ENCODE measurements at regions not wholly inside any gene's neighbourhood (a gene's known extent, or its start where the extent isn't known, plus 50 kb on each side); places are given as distances from the start of the nearest gene placed in this dataset.

DNA sequence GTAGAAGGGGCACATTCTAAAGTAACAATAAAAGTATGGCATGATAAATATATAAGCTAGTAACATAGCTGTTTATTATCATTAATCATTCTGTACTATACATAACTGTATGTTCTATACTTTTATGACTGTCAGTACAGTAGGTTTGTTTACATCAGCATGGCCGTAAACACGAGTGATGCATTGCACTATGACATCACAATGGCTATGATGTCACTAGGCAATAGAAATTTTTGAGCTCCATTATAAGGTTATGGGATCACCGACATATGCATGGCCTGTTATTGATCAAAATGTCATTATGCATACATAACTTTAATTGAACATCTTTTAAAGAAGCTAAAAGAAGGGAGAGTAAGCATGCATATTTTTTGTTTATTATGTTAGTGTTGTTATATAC lies 200.1 kb upstream of the SHH start:
- WGBS: 89% methylated on average over 3 of the region's 3 CpGs
- Histone ChIP-seq H3K36me3 (ENCODE audit: control insufficient read depth in 4 of 4, insufficient read depth in 3 of 4, low read depth in 1 of 4, low read length in 3 of 4) (no peaks in the 10 kb centered on the region), H3K9me3 (ENCODE audit: control insufficient read depth in 4 of 4, low read length in 3 of 4) (peaks cover 0 to under 1% (median 0%) of the 10 kb centered on the region in 4 donors), H3K4me1 (ENCODE audit: control insufficient read depth in 4 of 4, insufficient read depth in 4 of 4, low read length in 3 of 4) (no peaks in the 10 kb centered on the region), H3K27ac (ENCODE audit: low read depth in 1 of 2, low read length in 2 of 2) (no peak overlapping the region), H3K4me3 (ENCODE audit: low read depth in 1 of 3, low read length in 3 of 3) (no peak overlapping the region), H3K27me3 (ENCODE audit: control insufficient read depth in 4 of 4, insufficient read depth in 4 of 4, low read length in 3 of 4) (no peaks in the 10 kb centered on the region), H3K9ac (ENCODE audit: low read depth in 1 of 2, low read length in 2 of 2) (no peak overlapping the region)
- no peak for TF ChIP-seq HNF4G (IDR thresholded peaks at IDR 0.05)
- no peak for TF ChIP-seq NR2F2 (IDR thresholded peaks at IDR 0.05)
- TF ChIP-seq, protein P1, sequence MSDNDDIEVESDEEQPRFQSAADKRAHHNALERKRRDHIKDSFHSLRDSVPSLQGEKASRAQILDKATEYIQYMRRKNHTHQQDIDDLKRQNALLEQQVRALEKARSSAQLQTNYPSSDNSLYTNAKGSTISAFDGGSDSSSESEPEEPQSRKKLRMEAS (IDR thresholded peaks at IDR 0.05): no peak
- no peak for TF ChIP-seq RXRA (IDR thresholded peaks at IDR 0.05)
- TF ChIP-seq, protein P2, sequence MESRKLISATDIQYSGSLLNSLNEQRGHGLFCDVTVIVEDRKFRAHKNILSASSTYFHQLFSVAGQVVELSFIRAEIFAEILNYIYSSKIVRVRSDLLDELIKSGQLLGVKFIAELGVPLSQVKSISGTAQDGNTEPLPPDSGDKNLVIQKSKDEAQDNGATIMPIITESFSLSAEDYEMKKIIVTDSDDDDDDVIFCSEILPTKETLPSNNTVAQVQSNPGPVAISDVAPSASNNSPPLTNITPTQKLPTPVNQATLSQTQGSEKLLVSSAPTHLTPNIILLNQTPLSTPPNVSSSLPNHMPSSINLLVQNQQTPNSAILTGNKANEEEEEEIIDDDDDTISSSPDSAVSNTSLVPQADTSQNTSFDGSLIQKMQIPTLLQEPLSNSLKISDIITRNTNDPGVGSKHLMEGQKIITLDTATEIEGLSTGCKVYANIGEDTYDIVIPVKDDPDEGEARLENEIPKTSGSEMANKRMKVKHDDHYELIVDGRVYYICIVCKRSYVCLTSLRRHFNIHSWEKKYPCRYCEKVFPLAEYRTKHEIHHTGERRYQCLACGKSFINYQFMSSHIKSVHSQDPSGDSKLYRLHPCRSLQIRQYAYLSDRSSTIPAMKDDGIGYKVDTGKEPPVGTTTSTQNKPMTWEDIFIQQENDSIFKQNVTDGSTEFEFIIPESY (IDR thresholded peaks at IDR 0.05): no peak
- TF ChIP-seq, protein P3, sequence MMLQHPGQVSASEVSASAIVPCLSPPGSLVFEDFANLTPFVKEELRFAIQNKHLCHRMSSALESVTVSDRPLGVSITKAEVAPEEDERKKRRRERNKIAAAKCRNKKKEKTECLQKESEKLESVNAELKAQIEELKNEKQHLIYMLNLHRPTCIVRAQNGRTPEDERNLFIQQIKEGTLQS (IDR thresholded peaks at IDR 0.05): no peak
- no peak for TF ChIP-seq TAF1 (conservative IDR thresholded peaks at IDR 0.05)
- no peak for TF ChIP-seq SP1 (IDR thresholded peaks at IDR 0.05)
- no peak for TF ChIP-seq FOXA2 (IDR thresholded peaks at IDR 0.05)
- TF ChIP-seq GABPA (IDR thresholded peaks at IDR 0.05 in 1 of 2, conservative IDR thresholded peaks at IDR 0.05 in 1 of 2): no peak
- TF ChIP-seq FOXA1 (IDR thresholded peaks at IDR 0.05): no peak
- TF ChIP-seq, protein P4, sequence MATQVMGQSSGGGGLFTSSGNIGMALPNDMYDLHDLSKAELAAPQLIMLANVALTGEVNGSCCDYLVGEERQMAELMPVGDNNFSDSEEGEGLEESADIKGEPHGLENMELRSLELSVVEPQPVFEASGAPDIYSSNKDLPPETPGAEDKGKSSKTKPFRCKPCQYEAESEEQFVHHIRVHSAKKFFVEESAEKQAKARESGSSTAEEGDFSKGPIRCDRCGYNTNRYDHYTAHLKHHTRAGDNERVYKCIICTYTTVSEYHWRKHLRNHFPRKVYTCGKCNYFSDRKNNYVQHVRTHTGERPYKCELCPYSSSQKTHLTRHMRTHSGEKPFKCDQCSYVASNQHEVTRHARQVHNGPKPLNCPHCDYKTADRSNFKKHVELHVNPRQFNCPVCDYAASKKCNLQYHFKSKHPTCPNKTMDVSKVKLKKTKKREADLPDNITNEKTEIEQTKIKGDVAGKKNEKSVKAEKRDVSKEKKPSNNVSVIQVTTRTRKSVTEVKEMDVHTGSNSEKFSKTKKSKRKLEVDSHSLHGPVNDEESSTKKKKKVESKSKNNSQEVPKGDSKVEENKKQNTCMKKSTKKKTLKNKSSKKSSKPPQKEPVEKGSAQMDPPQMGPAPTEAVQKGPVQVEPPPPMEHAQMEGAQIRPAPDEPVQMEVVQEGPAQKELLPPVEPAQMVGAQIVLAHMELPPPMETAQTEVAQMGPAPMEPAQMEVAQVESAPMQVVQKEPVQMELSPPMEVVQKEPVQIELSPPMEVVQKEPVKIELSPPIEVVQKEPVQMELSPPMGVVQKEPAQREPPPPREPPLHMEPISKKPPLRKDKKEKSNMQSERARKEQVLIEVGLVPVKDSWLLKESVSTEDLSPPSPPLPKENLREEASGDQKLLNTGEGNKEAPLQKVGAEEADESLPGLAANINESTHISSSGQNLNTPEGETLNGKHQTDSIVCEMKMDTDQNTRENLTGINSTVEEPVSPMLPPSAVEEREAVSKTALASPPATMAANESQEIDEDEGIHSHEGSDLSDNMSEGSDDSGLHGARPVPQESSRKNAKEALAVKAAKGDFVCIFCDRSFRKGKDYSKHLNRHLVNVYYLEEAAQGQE (IDR thresholded peaks at IDR 0.05): no peak
- no peak for TF ChIP-seq YY1 (IDR thresholded peaks at IDR 0.05)
- TF ChIP-seq JUND (IDR thresholded peaks at IDR 0.05): no peak
- no peak for TF ChIP-seq EGR1 (IDR thresholded peaks at IDR 0.05; ENCODE audit: low read depth in 2 of 2)
- TF ChIP-seq, protein P5, sequence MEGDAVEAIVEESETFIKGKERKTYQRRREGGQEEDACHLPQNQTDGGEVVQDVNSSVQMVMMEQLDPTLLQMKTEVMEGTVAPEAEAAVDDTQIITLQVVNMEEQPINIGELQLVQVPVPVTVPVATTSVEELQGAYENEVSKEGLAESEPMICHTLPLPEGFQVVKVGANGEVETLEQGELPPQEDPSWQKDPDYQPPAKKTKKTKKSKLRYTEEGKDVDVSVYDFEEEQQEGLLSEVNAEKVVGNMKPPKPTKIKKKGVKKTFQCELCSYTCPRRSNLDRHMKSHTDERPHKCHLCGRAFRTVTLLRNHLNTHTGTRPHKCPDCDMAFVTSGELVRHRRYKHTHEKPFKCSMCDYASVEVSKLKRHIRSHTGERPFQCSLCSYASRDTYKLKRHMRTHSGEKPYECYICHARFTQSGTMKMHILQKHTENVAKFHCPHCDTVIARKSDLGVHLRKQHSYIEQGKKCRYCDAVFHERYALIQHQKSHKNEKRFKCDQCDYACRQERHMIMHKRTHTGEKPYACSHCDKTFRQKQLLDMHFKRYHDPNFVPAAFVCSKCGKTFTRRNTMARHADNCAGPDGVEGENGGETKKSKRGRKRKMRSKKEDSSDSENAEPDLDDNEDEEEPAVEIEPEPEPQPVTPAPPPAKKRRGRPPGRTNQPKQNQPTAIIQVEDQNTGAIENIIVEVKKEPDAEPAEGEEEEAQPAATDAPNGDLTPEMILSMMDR (IDR thresholded peaks at IDR 0.05; ENCODE audit: low read depth, low read length, missing input control): no peak
- TF ChIP-seq HNF4A (conservative IDR thresholded peaks at IDR 0.05): no peak
- TF ChIP-seq RAD21 (IDR thresholded peaks at IDR 0.05): no peak
- DNase-seq (ENCODE audit: low spot score): no peak
